GM21825 (cell line): ENCODE measurements at regions not wholly inside any gene's neighbourhood (a gene's known extent, or its start where the extent isn't known, plus 50 kb on each side); places are given as distances from the start of the nearest gene placed in this dataset.

Experiments used
- ATAC-seq: cut with Tn5 transposase; IDR thresholded peaks from one replicate; pipeline ENCODE4 v1.9.1; 2021; ENCODE audit warnings: mild to moderate bottlenecking, moderate library complexity; ENCODE audit not compliant: unreplicated experiment

DNA sequence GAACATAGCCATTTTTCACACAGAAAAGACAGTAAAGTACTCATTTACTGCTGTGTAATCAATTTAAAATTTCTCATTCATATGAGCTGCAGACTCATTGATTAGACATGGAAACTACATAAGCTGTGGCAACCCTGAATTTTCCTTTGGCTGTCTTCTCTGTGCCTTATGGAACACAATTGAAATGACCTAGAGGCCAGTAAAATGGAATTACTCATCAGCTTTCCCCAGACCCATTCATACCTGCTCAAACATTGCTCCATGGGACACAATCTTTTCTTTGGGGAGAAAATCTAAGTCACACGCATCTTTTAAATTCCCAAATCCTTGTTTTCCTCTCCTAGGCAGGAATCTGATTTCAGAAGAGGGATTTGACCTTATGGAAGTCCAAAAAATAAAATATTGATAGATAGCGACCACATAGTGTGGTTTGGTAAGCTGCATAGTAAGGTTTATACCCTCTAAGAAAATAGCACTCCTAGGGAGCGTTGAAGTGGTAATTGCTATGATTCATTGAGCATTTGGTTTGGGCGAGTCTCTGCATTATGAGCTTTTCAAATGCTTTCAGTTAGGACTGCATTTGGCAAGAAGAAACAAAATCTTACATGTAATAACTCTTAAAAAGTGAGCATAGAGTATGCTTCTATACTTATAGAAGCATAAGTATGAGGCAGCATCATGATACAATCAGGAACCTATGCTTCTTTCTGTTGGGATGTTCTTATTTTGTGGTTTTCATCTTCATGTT is 243.4 kb upstream of the GADL1 start:
- no peak for ATAC-seq

DNA sequence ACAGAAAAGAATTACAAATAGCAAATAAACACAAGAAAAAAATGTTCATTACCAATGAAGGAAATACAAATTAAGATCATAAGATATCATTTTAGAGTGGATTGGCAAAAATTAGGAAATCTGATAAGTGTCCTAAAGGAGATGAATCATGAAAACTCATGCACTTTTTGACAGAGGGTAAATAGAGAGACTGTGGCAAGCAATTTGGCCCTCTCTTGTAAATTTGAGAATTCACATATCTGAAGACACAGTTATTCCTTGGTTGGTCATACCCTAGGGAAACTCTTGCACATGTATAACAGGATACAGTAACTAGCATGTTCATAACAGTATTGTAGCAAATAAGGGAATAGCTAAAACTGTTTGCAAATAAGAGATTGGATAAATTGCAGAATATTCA is 246.0 kb upstream of the GADL1 start:
- no peak for ATAC-seq

DNA sequence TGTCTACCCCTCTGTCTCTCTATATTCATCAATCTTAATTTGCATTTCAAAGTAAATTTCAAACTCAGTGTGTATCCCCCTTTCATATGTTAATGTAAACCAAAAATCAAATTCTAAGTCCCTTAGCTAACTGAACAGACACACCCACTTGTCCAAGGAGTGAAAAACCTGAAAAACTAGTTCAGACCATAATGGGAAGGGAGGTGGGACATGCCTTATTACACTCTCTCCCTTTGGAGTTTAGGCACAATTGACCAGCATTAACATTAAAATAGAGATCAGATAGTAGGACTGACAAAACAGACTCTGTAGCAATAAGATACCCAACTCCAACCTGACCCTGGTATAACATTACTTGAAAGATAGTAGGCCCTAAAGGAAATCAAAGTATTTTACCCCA is 247.7 kb upstream of the GADL1 start:
- ATAC-seq, result no peak

DNA sequence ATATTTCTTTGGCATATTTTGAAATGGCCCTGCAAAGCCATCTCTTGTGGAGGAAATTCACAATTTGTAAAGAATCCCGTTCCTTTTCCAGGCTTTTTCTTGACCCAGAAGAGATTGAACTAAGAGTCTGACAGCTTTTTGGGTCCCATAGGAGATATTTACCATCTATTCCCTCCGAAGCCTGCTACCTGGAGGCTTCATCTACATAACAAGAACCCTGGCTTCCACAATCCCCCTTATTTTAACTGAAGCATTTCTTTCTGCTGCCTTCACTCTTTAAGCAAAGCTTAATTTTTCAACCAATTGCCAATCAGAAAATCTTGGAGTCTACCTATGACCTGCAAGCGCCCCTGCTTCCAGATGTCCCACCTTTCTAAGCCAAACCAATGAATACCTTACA is 248.1 kb upstream of the GADL1 start:
- no peak for ATAC-seq

DNA sequence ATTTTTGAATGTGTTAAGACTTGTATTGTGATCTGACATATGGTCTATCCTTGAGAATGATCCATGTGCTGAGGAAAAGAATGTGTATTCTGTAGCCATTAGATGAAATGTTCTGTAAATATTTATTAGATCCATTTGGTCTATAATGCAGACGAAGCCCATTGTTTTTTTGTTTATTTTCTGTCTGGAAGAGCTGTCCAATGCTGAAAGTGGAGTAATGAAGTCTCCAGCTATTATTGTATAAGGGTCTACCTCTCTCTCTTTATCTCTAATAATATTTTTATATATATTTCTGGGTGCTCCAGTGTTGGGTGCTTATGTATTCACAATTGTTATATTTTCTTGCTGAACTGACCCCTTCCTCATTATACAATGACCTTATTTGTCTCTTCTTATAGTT is 250.6 kb upstream of the GADL1 start:
- ATAC-seq, result no peak

DNA sequence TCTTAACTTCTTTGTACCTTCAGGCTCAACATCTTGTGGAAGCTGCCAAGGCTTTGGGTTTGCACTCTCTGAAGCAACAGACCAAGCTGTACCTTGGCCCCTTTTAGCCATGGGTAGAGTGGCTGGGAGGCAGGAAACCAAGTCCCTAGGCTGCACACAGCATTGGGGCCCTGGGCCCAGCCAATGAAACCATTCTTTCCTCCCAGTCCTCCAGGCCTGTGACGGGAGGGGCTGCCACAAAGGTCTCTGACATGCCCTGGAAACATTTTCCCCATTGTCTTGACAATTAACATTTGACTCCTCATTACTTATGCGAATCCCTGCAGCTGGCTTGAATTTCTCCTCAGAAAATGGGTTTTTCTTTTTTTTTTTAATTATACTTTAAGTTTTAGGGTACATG is 253.1 kb upstream of the GADL1 start:
- ATAC-seq, result no peak

DNA sequence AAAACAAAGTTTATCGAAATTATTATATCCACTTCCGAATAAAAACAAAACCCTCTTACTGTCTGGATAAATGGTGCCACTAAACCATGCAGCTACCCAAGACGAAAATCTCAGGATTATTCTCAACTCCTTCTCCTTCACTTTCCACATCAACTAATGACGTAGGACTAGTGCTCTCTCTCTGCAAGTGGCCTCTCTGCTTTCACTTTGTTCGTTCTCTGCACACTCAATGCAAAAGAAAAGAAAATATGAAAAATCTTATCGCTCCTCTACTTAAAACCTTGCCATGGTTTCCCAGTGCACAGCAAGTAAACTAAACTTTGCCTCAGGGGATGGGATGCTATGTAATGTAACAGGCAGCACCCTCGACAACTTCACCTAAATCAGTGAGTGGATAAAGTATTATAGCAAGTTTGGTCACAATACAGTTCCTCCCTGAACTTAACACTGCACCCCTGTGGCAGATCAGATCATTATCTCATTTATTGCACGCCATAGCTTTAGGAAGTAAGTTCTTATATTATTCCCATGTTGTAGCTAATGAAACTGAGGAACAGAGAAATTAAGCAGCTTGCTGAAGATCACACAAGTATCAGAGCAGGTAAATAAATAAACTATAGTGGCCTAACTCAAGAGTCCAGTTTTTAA is 262.7 kb upstream of the GADL1 start:
- no peak for ATAC-seq

DNA sequence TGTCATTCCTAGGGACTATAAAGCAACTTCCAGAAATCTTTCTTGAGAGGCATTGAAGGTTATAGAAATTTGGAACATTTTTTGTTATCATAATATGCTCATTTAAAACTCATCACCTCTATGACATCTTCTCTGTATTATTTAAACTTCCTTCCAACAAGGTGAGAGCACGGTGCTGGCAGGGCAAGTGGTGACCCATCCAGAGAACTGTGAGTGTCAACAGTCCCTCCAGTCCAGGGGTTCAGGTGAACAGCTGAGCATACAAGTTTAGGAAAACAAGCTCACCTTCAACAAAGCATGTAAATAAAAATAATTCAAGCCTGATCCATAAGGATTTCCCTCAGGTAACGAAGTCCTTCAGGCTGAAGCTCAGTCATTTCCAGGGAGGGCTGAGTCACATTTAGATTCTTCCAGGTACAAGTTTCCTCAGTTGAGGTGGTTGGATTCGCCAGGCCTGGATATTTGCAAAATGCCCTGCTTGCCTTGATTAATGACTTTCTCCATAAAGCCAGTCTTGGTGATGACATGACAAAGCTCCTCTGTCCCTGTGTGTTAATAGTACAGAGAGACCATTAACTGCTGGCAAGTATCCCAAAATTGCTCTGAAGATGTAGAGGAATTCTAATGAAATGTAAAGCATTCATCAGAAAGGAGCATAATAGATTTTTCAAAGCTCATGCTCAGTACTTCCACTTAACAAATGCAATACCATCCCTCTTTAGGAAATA is 263.6 kb upstream of the GADL1 start:
- ATAC-seq, result no peak

DNA sequence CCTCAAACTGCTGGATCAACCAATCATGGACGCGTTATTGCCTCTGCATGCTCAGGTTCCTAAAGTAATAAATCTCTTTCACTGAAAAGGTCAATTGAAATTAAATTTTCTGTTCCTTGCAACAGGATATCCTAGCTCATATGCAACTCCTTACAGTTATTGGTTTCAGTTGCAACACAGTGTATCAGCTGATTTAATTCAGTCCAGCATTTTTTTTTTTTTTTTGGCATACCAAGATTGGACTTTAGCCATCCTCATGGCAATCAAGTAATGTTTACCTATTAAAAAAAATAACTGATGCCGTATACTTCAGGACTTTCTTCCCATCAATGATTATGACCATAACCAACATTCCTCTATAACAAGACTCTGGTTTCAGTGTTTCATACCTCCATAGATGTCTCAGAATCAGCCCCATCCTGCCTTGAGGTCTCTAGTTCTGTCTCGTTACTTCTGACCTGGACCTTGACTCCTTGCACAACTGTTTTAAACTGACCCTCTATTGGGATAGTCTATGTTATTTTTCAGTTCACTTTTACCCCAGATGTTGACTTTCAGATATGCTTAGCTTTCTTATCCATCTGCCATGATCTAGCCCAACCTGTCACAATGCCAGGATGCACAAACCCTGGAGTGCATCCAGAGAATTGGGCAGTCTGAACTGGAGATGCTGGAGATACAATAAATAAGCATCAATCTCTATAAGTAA is 265.0 kb upstream of the GADL1 start:
- ATAC-seq, result no peak

DNA sequence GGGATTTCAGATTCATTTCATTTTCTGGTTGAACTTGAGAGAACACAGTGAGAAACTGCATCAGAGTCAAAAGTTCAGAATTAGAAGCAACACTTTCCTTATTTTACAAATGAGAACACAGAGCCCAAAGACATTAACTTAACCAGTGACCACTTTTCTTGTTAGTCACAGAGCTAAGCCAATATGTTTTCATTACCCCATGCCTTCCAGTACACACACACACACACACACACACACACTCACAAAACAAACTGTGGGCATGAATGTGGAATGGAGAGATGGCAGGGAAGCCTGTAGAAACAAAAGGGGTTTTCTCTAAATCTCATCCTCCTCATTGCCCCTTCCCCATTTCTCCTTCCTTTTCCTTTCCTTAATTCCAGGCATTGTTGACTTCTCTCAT is 267.4 kb upstream of the GADL1 start:
- ATAC-seq, result no peak

DNA sequence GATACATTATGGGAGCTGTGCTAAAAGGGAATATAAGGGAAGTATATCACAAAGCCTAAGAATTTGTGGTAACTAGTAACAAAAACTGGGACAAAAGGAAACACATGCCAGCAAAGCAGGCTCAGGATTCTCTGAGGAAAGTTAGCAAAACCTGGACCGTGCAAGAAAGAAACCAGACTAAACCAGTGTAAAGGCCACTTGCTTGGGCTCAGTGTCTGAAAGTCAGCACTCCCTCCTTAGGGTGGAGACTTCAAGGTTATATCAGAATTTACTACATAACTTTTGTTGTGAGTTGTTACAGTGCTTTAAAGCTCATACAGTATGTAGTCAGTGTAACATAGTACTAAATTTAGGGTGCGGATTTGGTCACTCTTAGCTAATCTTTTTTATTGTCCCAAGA is 269.9 kb upstream of the GADL1 start:
- no peak for ATAC-seq

DNA sequence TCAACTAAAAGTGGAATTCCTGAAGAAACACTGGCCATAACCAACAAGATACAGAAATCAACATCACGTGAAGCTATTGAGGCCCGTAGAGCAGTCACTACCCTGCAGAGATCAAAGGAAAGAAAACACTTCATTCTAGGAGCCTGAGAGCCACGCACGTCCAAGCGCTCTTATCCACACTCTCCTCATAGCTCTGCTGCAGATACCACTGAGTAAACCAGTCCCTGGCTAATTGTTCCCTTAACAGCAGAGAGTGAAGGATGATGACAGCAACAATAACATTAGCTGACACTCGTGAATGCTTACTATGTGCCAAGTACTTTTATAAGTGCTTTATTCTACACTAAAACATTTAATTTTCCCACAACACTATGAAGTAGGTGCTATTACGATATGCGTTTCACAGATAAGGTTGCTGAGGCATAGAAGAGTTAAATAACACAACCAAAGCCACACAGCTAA is 271.0 kb upstream of the GADL1 start:
- ATAC-seq, result no peak

DNA sequence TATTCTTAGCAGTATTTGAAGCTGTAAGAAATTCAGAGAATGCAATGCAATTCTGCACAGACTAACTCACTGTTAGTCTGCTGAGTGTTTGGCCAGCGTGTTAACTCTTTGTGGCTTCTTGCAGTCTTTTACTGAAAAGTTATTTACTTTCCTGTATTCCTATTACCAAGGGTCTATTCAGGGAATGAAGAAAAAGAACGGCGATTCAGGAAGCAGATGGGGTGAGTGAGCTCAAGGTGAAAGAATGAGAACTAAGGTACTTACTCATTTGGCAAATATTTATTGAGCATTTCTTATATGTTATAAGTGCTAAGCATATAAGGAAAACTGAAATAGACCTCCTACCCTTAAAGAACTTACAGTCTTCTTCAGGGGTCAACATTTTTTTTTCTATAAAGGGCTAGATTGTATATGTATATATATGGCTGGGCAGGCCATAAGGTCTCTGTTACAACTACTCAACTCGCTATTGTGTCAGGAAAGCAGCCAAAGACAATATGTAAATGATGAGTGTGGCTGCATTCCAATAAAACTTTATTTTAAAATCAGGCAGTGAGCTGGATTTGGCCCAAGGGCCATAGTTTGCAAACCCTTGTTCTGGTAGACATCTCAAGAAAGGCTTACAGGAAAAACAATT is 271.9 kb upstream of the GADL1 start:
- ATAC-seq, result no peak

DNA sequence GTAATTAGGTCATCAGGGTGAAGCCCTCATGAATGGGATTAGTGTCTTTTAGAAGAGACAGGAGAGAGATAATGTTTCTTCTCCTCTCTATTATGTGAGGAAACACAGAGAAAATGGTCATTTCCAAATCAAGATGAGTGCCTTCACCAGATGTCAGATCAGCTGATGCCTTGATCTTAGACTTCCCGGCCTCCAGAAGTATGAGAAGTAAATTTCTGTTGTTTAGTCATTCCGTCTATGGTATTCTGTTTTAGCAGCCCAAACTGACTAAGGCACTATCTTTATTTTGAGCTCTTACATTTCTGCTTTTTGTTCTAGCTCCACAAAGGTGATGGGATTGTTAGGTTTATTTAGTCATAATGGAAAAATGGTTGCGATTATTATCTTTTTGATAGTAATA is 273.2 kb upstream of the GADL1 start:
- no peak for ATAC-seq

DNA sequence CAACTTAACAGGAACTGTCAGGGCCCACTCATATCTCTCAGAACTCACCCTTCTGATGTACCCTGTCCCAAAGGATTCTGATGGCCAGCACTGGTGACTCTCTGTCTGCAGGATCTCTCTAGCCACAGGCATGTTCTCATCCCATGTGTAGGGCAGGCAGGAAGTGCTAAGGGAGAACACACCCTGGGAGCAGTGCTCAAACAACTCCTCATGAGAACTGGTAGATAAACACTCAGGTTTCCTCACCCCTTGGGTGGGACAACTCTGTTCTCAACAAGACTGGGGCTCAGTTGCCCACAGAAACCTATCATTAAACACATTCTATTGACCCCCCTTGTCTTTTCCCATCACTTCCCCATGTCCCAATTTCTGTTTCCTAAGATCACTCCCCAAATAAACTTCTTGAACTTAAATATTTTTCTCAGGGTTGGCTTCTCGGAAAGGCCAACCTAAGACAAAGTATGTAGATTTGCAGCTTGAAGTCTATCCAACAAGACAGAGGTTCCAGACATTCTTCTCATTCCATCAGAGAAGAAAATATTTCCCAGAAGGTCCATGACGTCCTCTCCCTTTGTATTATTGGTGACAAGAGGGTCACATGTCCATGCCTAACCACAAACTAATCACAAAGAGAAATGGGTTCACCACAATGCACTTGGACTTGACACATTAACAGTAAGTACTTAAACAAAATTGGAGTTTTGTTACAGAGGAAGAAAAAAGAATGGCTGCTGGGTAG is 276.6 kb upstream of the GADL1 start:
- no peak for ATAC-seq

DNA sequence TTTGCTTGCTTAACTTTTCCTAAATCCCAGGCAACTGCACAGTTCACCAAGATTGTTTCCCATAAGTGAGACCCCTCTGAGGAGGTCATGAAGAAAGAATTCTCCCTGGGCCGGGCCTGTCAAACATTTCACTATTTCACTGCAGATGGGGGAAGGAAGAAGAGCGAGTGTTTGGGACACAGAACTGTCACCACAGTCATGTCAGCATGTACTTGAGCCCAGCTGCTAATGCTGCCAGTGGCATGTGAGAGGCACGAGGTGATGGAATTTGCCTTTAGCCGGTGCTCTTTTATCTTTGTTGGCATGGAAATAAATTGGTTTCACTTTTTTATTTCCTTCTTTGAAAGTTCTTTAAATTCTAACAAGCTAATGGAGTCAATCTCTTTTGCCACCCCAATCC is 277.9 kb upstream of the GADL1 start:
- no peak for ATAC-seq

DNA sequence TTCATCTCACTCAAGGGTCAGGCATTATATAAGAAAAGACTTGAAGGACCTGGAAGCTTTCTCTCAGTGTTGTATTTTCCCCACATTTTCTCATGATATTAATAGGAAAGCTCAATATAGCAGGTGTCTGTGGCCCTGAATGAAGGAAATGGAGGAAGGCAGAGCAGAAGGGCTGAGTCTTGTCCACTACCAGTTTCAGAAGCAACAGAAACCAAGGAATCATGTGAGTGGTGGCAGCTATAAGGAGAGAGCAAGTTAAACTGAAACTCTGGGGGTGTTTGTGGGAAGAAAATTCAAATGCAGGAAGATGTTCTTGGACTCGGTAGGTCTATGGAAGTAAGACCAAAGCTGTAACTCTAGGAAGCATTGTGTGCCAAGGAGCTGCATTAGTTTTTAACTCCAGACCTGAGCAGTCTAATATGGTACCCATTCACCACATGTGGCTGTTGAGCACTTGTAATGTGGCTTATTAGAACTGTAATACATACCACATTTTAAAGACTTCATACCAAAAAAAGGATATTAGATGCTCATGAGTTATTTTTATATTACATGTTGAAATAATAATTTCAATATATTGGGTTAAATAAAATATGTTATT is 278.8 kb upstream of the GADL1 start:
- no peak for ATAC-seq

DNA sequence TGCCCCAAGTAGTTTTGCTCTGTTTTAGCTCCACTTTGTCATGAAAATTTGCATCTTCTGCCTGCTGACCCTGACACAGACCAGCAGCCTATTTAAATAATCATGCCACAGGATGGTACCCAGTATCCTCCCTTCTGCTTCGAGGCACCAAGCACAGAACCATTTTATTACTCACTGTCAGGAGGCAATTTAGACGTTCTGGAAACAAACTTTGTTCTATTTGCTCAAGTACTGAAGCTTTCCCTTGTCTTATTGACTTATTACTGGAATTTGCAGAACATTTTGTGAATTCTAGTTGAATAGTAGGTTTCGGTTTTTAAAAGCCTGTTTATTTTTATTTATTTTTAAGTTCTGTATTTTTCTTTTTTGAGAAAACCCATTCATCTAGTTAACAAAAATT is 279.6 kb upstream of the GADL1 start:
- no peak for ATAC-seq

DNA sequence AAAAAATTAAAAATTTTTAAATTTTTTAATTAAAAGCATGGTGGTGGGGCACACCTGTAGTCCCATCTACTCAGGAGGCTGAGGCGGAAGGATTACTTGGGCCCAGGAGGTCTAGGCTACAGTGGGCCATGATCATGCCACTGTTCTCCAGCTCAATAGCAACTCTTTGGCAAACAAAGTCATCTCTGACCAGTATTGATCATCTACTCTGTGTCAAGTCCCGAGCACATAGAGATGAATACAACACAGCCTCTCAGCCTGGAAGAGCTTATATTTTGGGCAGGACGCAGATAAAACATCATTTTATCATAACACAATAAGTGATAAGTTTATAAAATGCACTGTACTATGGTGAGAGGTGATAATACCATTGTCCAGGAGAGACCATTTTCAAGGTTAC is 281.6 kb upstream of the GADL1 start:
- ATAC-seq, result no peak

DNA sequence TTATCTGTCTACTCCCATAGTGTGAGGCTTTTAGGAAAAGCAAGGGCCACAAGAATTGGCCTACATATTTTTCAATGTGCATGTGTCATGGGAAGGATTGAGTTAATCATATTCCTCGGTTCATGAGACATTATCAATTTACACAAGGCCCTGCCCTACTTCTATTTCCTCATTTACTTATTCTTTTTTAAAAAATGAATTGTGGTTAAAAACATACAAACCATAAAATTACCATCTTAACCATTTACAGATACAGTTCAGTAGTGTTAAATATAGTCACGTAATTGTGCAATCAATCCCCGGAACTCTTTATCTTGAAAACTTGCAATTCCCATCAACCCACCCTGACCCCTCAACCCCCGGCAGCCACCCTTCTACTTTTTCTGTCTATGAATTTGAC is 284.0 kb upstream of the GADL1 start:
- no peak for ATAC-seq
